Fibroblast of lung (primary cell): ENCODE measurements at regions not wholly inside any gene's neighbourhood (a gene's known extent, or its start where the extent isn't known, plus 50 kb on each side); places are given as distances from the start of the nearest gene placed in this dataset.
A peak's percentile ranks its signal among the peaks of the same experiment; 100 is the strongest.

Experiments
- DNase-seq, 2 donors: peaks; one replicate each; pipeline versions ENCODE4 v3.0.0 to v3.0.0-alpha.2; 2010; ENCODE audit warnings: low read depth in 2 of 2
- H2AFZ ChIP-seq: 2 replicates; pipeline ENCODE4 v1.5.1; 2012; ENCODE audit warnings: low read length, control low read depth, inconsistent platforms
- H3K27ac ChIP-seq: 2 replicates; pipeline ENCODE4 v1.5.1; 2011; ENCODE audit warnings: low read length, control low read depth; ENCODE audit not compliant: insufficient read depth
- H3K27me3 ChIP-seq: 2 replicates; pipeline ENCODE4 v1.5.1; 2011; ENCODE audit warnings: mild to moderate bottlenecking, low read length; ENCODE audit not compliant: control insufficient read depth, insufficient read depth
- H3K36me3 ChIP-seq: 2 replicates; pipeline ENCODE4 v1.5.1; 2011; ENCODE audit warnings: low read length; ENCODE audit not compliant: control insufficient read depth, insufficient read depth
- H3K4me1 ChIP-seq: 2 replicates; pipeline ENCODE4 v1.5.1; 2011; ENCODE audit warnings: low read length; ENCODE audit not compliant: control insufficient read depth, insufficient read depth; ENCODE audit errors: extremely low read depth
- H3K4me2 ChIP-seq: 2 replicates; pipeline ENCODE4 v1.5.1; 2011; ENCODE audit warnings: low read length, control low read depth; ENCODE audit not compliant: insufficient read depth; ENCODE audit errors: extremely low read depth
- H3K4me3 ChIP-seq, 4 experiments: fragments of 200-600 bp in 1 of 4; sonication (generic) in 1 of 4; replicated peaks in 1 of 4; 2 replicates each; pipeline ENCODE4 v1.5.1; 2011 to 2016; ENCODE audit warnings: low read length in 4 of 4, low read depth in 3 of 4, mild to moderate bottlenecking in 3 of 4, control low read depth in 2 of 4, inconsistent platforms in 1 of 4, mixed read lengths in 1 of 4; ENCODE audit not compliant: insufficient read depth in 1 of 4; ENCODE audit errors: control extremely low read depth in 1 of 4
- H3K79me2 ChIP-seq: 2 replicates; pipeline ENCODE4 v1.5.1; 2012; ENCODE audit warnings: mild to moderate bottlenecking, low read length, inconsistent platforms; ENCODE audit not compliant: control insufficient read depth, insufficient read depth
- H3K9ac ChIP-seq: 2 replicates; pipeline ENCODE4 v1.5.1; 2011; ENCODE audit warnings: mild to moderate bottlenecking, low read length, control low read depth; ENCODE audit not compliant: insufficient read depth
- H3K9me3 ChIP-seq: 2 replicates; pipeline ENCODE4 v1.5.1; 2012; ENCODE audit warnings: low read depth, low read length; ENCODE audit not compliant: control insufficient read depth, insufficient read depth
- H4K20me1 ChIP-seq: 2 replicates; pipeline ENCODE4 v1.5.1; 2011; ENCODE audit warnings: low read length; ENCODE audit not compliant: control insufficient read depth, insufficient read depth; ENCODE audit errors: extremely low read depth
- EZH2 ChIP-seq: IDR thresholded peaks from 2 replicates; pipeline ENCODE4 v1.5.1; 2012; ENCODE audit warnings: low read length, control low read depth, mild to moderate bottlenecking; ENCODE audit errors: missing control alignments
- TF ChIP-seq, protein P1 (sequence below), 2 donors: IDR thresholded peaks in 1 of 2; conservative IDR thresholded peaks in 1 of 2; 1 replicate in 1 of 2; 2 replicates in 1 of 2; pipeline ENCODE4 v1.5.1; 2011 to 2012; ENCODE audit warnings: low read length in 2 of 2, control low read depth in 1 of 2, inconsistent platforms in 1 of 2, low read depth in 1 of 2, mild to moderate bottlenecking in 1 of 2

DNA sequence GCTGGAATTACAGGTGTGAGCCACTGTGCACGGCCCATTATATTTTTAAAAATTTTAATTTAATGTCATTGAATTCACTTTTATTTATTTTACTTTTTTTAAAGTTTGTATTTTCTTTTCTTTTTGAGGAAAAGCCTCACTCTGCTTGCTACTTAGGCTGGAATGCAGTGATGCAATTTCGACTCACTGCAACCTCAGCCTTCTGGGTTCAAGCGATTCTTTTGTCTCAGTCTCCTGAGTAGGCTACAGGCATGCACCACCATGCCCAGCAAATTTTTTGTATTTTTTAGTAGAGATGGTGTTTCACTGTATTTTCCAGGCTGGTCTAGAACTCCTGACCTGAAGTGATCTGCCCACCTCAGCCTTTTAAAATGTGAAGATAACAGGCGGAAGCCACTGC lies 277.5 kb upstream of the HSFY2 start:
- no peaks in the 10 kb centered on the region for H3K9me3 ChIP-seq
- no peaks in the 10 kb centered on the region for H3K4me1 ChIP-seq
- H3K4me2 ChIP-seq, result no peak overlapping the region
- no peak overlapping the region for H3K4me3 ChIP-seq
- H3K79me2 ChIP-seq, result no peaks in the 10 kb centered on the region
- H2AFZ ChIP-seq, result no peak overlapping the region
- no peaks in the 10 kb centered on the region for H4K20me1 ChIP-seq
- no peak overlapping the region for H3K27ac ChIP-seq
- H3K36me3 ChIP-seq, result no peaks in the 10 kb centered on the region
- H3K27me3 ChIP-seq, result no peaks in the 10 kb centered on the region
- TF ChIP-seq, protein P1, sequence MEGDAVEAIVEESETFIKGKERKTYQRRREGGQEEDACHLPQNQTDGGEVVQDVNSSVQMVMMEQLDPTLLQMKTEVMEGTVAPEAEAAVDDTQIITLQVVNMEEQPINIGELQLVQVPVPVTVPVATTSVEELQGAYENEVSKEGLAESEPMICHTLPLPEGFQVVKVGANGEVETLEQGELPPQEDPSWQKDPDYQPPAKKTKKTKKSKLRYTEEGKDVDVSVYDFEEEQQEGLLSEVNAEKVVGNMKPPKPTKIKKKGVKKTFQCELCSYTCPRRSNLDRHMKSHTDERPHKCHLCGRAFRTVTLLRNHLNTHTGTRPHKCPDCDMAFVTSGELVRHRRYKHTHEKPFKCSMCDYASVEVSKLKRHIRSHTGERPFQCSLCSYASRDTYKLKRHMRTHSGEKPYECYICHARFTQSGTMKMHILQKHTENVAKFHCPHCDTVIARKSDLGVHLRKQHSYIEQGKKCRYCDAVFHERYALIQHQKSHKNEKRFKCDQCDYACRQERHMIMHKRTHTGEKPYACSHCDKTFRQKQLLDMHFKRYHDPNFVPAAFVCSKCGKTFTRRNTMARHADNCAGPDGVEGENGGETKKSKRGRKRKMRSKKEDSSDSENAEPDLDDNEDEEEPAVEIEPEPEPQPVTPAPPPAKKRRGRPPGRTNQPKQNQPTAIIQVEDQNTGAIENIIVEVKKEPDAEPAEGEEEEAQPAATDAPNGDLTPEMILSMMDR (conservative IDR thresholded peaks at IDR 0.05 in 1 of 2, IDR thresholded peaks at IDR 0.05 in 1 of 2; ENCODE audit: low read depth in 1 of 2, low read length in 2 of 2), result no peak
- TF ChIP-seq EZH2, result no peak
- H3K9ac ChIP-seq, result no peak overlapping the region
- DNase-seq, result peak in 1 of 2 donors; percentile 32

DNA sequence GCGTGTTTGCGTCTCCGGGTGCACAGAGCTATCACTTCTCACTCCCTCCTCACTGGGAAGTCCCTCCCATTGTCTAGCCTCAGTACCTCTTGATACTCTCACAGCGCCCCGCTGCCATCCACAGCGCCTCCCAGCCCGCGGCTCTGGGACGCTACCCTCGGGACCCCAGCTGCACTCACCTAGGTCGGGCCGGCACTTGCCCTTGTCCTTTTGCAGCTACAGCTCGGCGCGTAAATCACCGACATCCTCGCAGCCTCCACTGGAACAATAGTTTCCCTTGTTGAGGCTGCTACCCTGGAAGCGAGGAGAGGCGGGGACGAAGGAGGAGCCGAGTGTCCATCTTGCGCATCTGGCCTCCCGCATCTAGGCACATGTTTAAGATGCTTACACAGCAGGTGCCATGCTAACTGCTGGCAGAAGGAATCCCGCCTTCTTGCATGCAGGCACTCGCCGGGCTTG lies 269.5 kb upstream of the HSFY2 start:
- H3K4me1 ChIP-seq, result no peaks in the 10 kb centered on the region
- TF ChIP-seq, protein P1 (conservative IDR thresholded peaks at IDR 0.05 in 1 of 2, IDR thresholded peaks at IDR 0.05 in 1 of 2; ENCODE audit: low read depth in 1 of 2, low read length in 2 of 2), result no peak
- no peak overlapping the region for H3K9ac ChIP-seq

DNA sequence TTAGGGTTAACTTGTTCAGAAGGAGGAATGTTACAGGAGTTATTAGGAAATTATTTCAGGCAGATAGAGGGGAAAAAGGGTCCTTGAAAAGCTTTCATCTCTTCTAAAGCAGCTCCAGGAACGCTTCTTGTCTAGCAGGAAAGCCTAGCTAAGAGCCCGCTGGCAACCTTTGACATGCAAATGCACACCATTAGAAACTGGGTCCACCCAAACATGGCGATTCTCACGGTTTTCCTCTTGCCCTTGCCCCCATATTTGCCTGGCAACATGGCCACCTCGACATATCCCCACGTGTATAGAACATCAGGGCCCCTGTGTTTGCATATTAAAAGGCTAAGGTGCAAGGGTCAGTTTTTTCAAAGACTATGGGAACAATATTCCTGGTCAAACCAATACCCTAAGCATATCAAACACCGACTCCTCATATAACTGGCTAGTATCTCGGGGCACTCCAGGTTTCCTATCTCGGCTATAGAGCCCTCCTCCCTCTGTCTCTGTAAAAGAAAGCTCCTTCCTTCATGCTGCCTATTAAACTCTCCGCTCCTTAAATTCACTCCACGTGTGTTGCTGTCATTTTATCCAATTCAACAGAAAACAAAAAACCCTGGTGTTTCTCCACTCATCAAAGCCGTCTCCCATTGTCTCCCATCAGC lies 268.9 kb upstream of the HSFY2 start:
- DNase-seq, result no peak
- H3K9me3 ChIP-seq, result no peaks in the 10 kb centered on the region
- no peak overlapping the region for H3K4me3 ChIP-seq
- H3K4me1 ChIP-seq, result no peaks in the 10 kb centered on the region
- H3K4me2 ChIP-seq, result no peak overlapping the region
- H4K20me1 ChIP-seq, result no peaks in the 10 kb centered on the region
- no peaks in the 10 kb centered on the region for H3K79me2 ChIP-seq
- no peak overlapping the region for H3K27ac ChIP-seq
- H2AFZ ChIP-seq, result no peak overlapping the region
- H3K27me3 ChIP-seq, result no peaks in the 10 kb centered on the region
- H3K9ac ChIP-seq, result no peak overlapping the region
- H3K36me3 ChIP-seq, result no peaks in the 10 kb centered on the region
- TF ChIP-seq, protein P1 (conservative IDR thresholded peaks at IDR 0.05 in 1 of 2, IDR thresholded peaks at IDR 0.05 in 1 of 2; ENCODE audit: low read depth in 1 of 2, low read length in 2 of 2), result no peak
- no peak for TF ChIP-seq EZH2

More for the DNA sequence above, 269.5 kb upstream of the HSFY2 start:
- H3K36me3 ChIP-seq, result no peaks in the 10 kb centered on the region
- H3K27me3 ChIP-seq, result no peaks in the 10 kb centered on the region
- H2AFZ ChIP-seq, result no peak overlapping the region
- H3K4me3 ChIP-seq, result no peak overlapping the region
- H3K79me2 ChIP-seq, result no peaks in the 10 kb centered on the region
- DNase-seq, result no peak
- H3K4me2 ChIP-seq, result no peak overlapping the region
- no peak overlapping the region for H3K27ac ChIP-seq
- no peaks in the 10 kb centered on the region for H4K20me1 ChIP-seq
- no peaks in the 10 kb centered on the region for H3K9me3 ChIP-seq
